Tibial artery (tissue), 4 donors: ENCODE measurements at regions not wholly inside any gene's neighbourhood (a gene's known extent, or its start where the extent isn't known, plus 50 kb on each side); places are given as distances from the start of the nearest gene placed in this dataset.
A peak's percentile ranks its signal among the peaks of the same experiment; 100 is the strongest.

Experiments used
- DNase-seq, 2 donors: peaks; one replicate each; pipeline ENCODE4 v3.0.0-alpha.2; 2019
- H3K27ac ChIP-seq, 2 donors: fragments of 200-600 bp; sonication (generic) in 1 of 2; 1 replicate in 1 of 2; 2 replicates in 1 of 2; pipeline ENCODE4 v1.5.1; 2018 to 2019; ENCODE audit warnings: mild to moderate bottlenecking in 1 of 2
- H3K27me3 ChIP-seq, 2 donors: fragments of 200-600 bp; sonication (generic) in 1 of 2; one replicate each; pipeline versions ENCODE4 v1.5.1 to v1.6.0; 2016 to 2019
- H3K36me3 ChIP-seq, 3 donors: fragments of 200-600 bp; sonication (generic) in 2 of 3; one replicate each; pipeline ENCODE4 v1.5.1; 2016 to 2019; ENCODE audit warnings: mild to moderate bottlenecking in 2 of 3
- H3K4me1 ChIP-seq, 4 donors: fragments of 200-600 bp; sonication (generic) in 2 of 4; 1 replicate in 3 of 4; 2 replicates in 1 of 4; pipeline ENCODE4 v1.5.1; 2016 to 2019
- H3K4me3 ChIP-seq, 2 donors: fragments of 200-600 bp; sonication (generic) in 1 of 2; 1 replicate in 1 of 2; 2 replicates in 1 of 2; pipeline ENCODE4 v1.5.1; 2018 to 2019; ENCODE audit warnings: mild to moderate bottlenecking in 2 of 2
- H3K9me3 ChIP-seq, 3 donors: fragments of 200-600 bp; sonication (generic) in 1 of 3; one replicate each; pipeline ENCODE4 v1.5.1; 2016 to 2019
- CTCF ChIP-seq, 2 experiments: fragments of 200-600 bp in 1 of 2; fragments of 450-650 bp in 1 of 2; IDR thresholded peaks; one replicate each; pipeline ENCODE4 v1.5.1; 2017 to 2019; ENCODE audit warnings: antibody characterized with exemption in 2 of 2, mild to moderate bottlenecking in 1 of 2, moderate library complexity in 1 of 2
- intact Hi-C: fragments of 100-400 bp; cut with DNase I; formaldehyde crosslinking; loops from one replicate; pipeline ENCODE4 v1.15.0; 2023; ENCODE audit warnings: low total_unique reads

GRCh38 chrX:69028761-69029120 is 136.5 kb downstream of the PJA1 start:
- no peaks in the 10 kb centered on the region for H3K9me3 ChIP-seq
- H3K4me3 ChIP-seq = no peak overlapping the region
- peaks cover 0 to 10% (median 2%) of the 10 kb centered on the region in 4 donors for H3K4me1 ChIP-seq
- no peak for DNase-seq
- H3K36me3 ChIP-seq = no peaks in the 10 kb centered on the region
- no peak for TF ChIP-seq CTCF (IDR thresholded peaks at IDR 0.05)
- H3K27ac ChIP-seq = no peak overlapping the region
- intact Hi-C loops = no loop called here
- H3K27me3 ChIP-seq = no peaks in the 10 kb centered on the region

GRCh38 chrX:69028006-69028760 is 137.1 kb downstream of the PJA1 start:
- Histone ChIP-seq H3K36me3 (no peaks in the 10 kb centered on the region), H3K27me3 (no peaks in the 10 kb centered on the region), H3K27ac (no peak overlapping the region), H3K4me1 (peaks cover 0 to 10% (median 2%) of the 10 kb centered on the region in 4 donors), H3K9me3 (no peaks in the 10 kb centered on the region), H3K4me3 (no peak overlapping the region)
- intact Hi-C loops = no loop called here
- DNase-seq = no peak
- no peak for TF ChIP-seq CTCF (IDR thresholded peaks at IDR 0.05)

- H3K36me3 ChIP-seq = no peaks in the 10 kb centered on the region
- no peaks in the 10 kb centered on the region for H3K9me3 ChIP-seq
- intact Hi-C loops = no loop called here
- H3K27me3 ChIP-seq = no peaks in the 10 kb centered on the region
- no peak overlapping the region for H3K27ac ChIP-seq
- peaks cover 0 to 10% (median 2%) of the 10 kb centered on the region in 4 donors for H3K4me1 ChIP-seq
- no peak for TF ChIP-seq CTCF (IDR thresholded peaks at IDR 0.05)
- no peak for DNase-seq
- no peak overlapping the region for H3K4me3 ChIP-seq
These were observed 137.9 kb downstream of the PJA1 start for GRCh38 chrX:69027181-69028005.

- intact Hi-C loops = no loop called here
- no peaks in the 10 kb centered on the region for H3K36me3 ChIP-seq
- no peaks in the 10 kb centered on the region for H3K9me3 ChIP-seq
- no peak overlapping the region for H3K4me3 ChIP-seq
- no peak for TF ChIP-seq CTCF (IDR thresholded peaks at IDR 0.05)
- peaks cover 0 to 10% (median 2%) of the 10 kb centered on the region in 4 donors for H3K4me1 ChIP-seq
- no peak overlapping the region for H3K27ac ChIP-seq
- DNase-seq = no peak
- H3K27me3 ChIP-seq = no peaks in the 10 kb centered on the region
These were observed 139.4 kb downstream of the PJA1 start for GRCh38 chrX:69025802-69026301.

- H3K4me3 ChIP-seq = no peak overlapping the region
- no peaks in the 10 kb centered on the region for H3K36me3 ChIP-seq
- no peak for TF ChIP-seq CTCF (IDR thresholded peaks at IDR 0.05)
- no peak overlapping the region for H3K27ac ChIP-seq
- H3K4me1 ChIP-seq = peaks cover 0 to 10% (median 2%) of the 10 kb centered on the region in 4 donors
- no peaks in the 10 kb centered on the region for H3K27me3 ChIP-seq
- DNase-seq = peak; percentile 79 to 87
- no peaks in the 10 kb centered on the region for H3K9me3 ChIP-seq
- intact Hi-C loops = no loop called here
These were observed 140.3 kb downstream of the PJA1 start for GRCh38 chrX:69024931-69025330.
